Hematopoietic multipotent progenitor cell treated with erythropoietin and hydrocortisone succinate and interleukin-3 and kit ligand, for 4 days (in vitro differentiated cells): ENCODE measurements at regions not wholly inside any gene's neighbourhood (a gene's known extent, or its start where the extent isn't known, plus 50 kb on each side); places are given as distances from the start of the nearest gene placed in this dataset.
"Not testable (repeated sequence)": the region's sequence is repeated elsewhere in the genome, so short reads cannot be mapped to it uniquely, and the experiment has no call there.

Experiments used
- DNase-seq: peaks from one replicate; pipeline ENCODE4 v3.0.0-alpha.2; 2015

GRCh38 chr14:55980970-55981369, 137.2 kb upstream of the PELI2 start:
- DNase-seq: no peak

GRCh38 chr14:55986069-55986468, 132.1 kb upstream of the PELI2 start:
- no peak for DNase-seq

- DNase-seq: no peak
Observed at GRCh38 chr14:56000846-56001245, 117.4 kb upstream of the PELI2 start.

- DNase-seq: no peak
Observed at GRCh38 chr14:56002342-56002741, 115.9 kb upstream of the PELI2 start.

GRCh38 chr14:56002876-56003625, 115.2 kb upstream of the PELI2 start:
- peak; percentile 20 for DNase-seq

GRCh38 chr14:56004323-56004722, 113.9 kb upstream of the PELI2 start:
- no peak for DNase-seq

GRCh38 chr14:56004786-56005185, 113.4 kb upstream of the PELI2 start:
- peak; percentile 74 for DNase-seq

- no peak for DNase-seq
Observed at GRCh38 chr14:56005191-56006053, 112.8 kb upstream of the PELI2 start.

GRCh38 chr14:56007491-56007890, 110.7 kb upstream of the PELI2 start:
- DNase-seq: not testable (repeated sequence)

GRCh38 chr14:56008150-56008549, 110.1 kb upstream of the PELI2 start:
- no peak for DNase-seq

GRCh38 chr14:56008661-56009060, 109.5 kb upstream of the PELI2 start:
- not testable (repeated sequence) for DNase-seq

GRCh38 chr14:56023661-56024081, 94.5 kb upstream of the PELI2 start:
- DNase-seq: no peak

GRCh38 chr14:56025191-56025590, 93.0 kb upstream of the PELI2 start:
- DNase-seq: no peak

GRCh38 chr14:56026506-56026905, 91.7 kb upstream of the PELI2 start:
- no peak for DNase-seq

GRCh38 chr14:56027421-56027820, 90.8 kb upstream of the PELI2 start:
- DNase-seq: no peak

- no peak for DNase-seq
Observed at GRCh38 chr14:56027916-56028712, 90.1 kb upstream of the PELI2 start.

- no peak for DNase-seq
Observed at GRCh38 chr14:56036353-56036752, 81.9 kb upstream of the PELI2 start.

GRCh38 chr14:56040121-56040520, 78.1 kb upstream of the PELI2 start:
- DNase-seq: no peak

- no peak for DNase-seq
Observed at GRCh38 chr14:56044196-56044595, 74.0 kb upstream of the PELI2 start.

GRCh38 chr14:56046546-56046945, 71.7 kb upstream of the PELI2 start:
- no peak for DNase-seq

- DNase-seq: no peak
Observed at GRCh38 chr14:56046996-56047395, 71.2 kb upstream of the PELI2 start.

- no peak for DNase-seq
Observed at GRCh38 chr14:56049536-56049935, 68.7 kb upstream of the PELI2 start.

- no peak for DNase-seq
Observed at GRCh38 chr14:56055511-56055910, 62.7 kb upstream of the PELI2 start.
